ENCODE measurements at regions not wholly inside any gene's neighbourhood (a gene's known extent, or its start where the extent isn't known, plus 50 kb on each side); places are given as distances from the start of the nearest gene placed in this dataset.

- TF ChIP-seq POLR2A (IDR thresholded peaks at IDR 0.05) (no peak), CTCF (IDR thresholded peaks at IDR 0.05) (no peak)
These were observed 161.2 kb downstream of the VEGFA start for GRCh38 chr6:43931201-43931600.
